Smooth muscle cell (in vitro differentiated cells): ENCODE measurements at regions not wholly inside any gene's neighbourhood (a gene's known extent, or its start where the extent isn't known, plus 50 kb on each side); places are given as distances from the start of the nearest gene placed in this dataset.

Experiments used
- DNase-seq: peaks from one replicate; lab custom pipeline; 2025; ENCODE audit not compliant: unreplicated experiment; lab: John Stamatoyannopoulos, UW
- H2AFZ ChIP-seq: fragments of 200-600 bp; sonication (generic); 2 replicates; pipeline ENCODE4 v1.6.0; 2016; ENCODE audit warnings: antibody characterized with exemption, low read depth, mild to moderate bottlenecking
- H3F3A ChIP-seq: fragments of 200-600 bp; sonication (generic); 2 replicates; pipeline ENCODE4 v1.6.0; 2017; ENCODE audit warnings: antibody characterized with exemption, low read depth
- H3K27ac ChIP-seq: fragments of 200-600 bp; sonication (generic); 2 replicates; pipeline ENCODE4 v1.5.1; 2016; ENCODE audit warnings: low read depth, mild to moderate bottlenecking
- H3K27me3 ChIP-seq: fragments of 200-600 bp; sonication (generic); 2 replicates; pipeline ENCODE4 v1.6.1; 2016; ENCODE audit warnings: low read depth, mild to moderate bottlenecking
- H3K36me3 ChIP-seq: fragments of 200-600 bp; sonication (generic); 2 replicates; pipeline ENCODE4 v1.5.1; 2016; ENCODE audit warnings: low read depth
- H3K4me1 ChIP-seq: fragments of 200-600 bp; sonication (generic); 2 replicates; pipeline ENCODE4 v1.5.1; 2016; ENCODE audit warnings: low read depth
- H3K4me2 ChIP-seq: fragments of 200-600 bp; sonication (generic); 2 replicates; pipeline ENCODE4 v1.6.0; 2016; ENCODE audit warnings: mild to moderate bottlenecking
- H3K4me3 ChIP-seq: fragments of 200-600 bp; sonication (generic); 2 replicates; pipeline ENCODE4 v1.5.1; 2016; ENCODE audit warnings: mild to moderate bottlenecking
- H3K79me2 ChIP-seq: fragments of 200-600 bp; sonication (generic); 2 replicates; pipeline ENCODE4 v1.6.0; 2016; ENCODE audit warnings: low read depth, mild to moderate bottlenecking
- H3K9ac ChIP-seq: fragments of 200-600 bp; sonication (generic); 2 replicates; pipeline ENCODE4 v1.6.0; 2016; ENCODE audit warnings: low read depth
- H3K9me3 ChIP-seq: fragments of 200-600 bp; sonication (generic); replicated peaks from 2 replicates; pipeline ENCODE4 v1.5.1; 2016; ENCODE audit warnings: low read depth
- H4K20me1 ChIP-seq: fragments of 200-600 bp; sonication (generic); 2 replicates; pipeline ENCODE4 v1.6.0; 2016; ENCODE audit warnings: low read depth
- CTCF ChIP-seq: fragments of 200-600 bp; sonication (generic); IDR thresholded peaks from 2 replicates; pipeline ENCODE4 v1.5.1; 2017; ENCODE audit warnings: borderline replicate concordance, mild to moderate bottlenecking, antibody characterized with exemption; ENCODE audit not compliant: insufficient read depth, poor library complexity, severe bottlenecking
- WGBS: methylation state at CpG from one replicate; pipeline ENCODE4 v1.1.7; 2016; ENCODE audit warnings: low lambda C conversion rate; 5-methylcytosine and 5-hydroxymethylcytosine counted together

GRCh38 chr5:51214746-51215145, 168.5 kb upstream of the ISL1 start:
- H3K79me2 ChIP-seq = no peaks in the 10 kb centered on the region
- no peak for DNase-seq
- H3K9ac ChIP-seq = no peak overlapping the region
- no peak overlapping the region for H3K27ac ChIP-seq
- no peak overlapping the region for H3K4me2 ChIP-seq
- no peaks in the 10 kb centered on the region for H3K9me3 ChIP-seq
- no peaks in the 10 kb centered on the region for H3K27me3 ChIP-seq
- WGBS = 73% methylated on average over 1 of the region's 1 CpG
- H3F3A ChIP-seq = no peaks in the 10 kb centered on the region
- no peaks in the 10 kb centered on the region for H3K4me1 ChIP-seq
- no peak for TF ChIP-seq CTCF
- no peak overlapping the region for H3K4me3 ChIP-seq
- H4K20me1 ChIP-seq = no peaks in the 10 kb centered on the region
- no peak overlapping the region for H2AFZ ChIP-seq
- H3K36me3 ChIP-seq = no peaks in the 10 kb centered on the region

GRCh38 chr5:51225789-51226742, 157.2 kb upstream of the ISL1 start:
- no peak overlapping the region for H3K4me3 ChIP-seq
- H3K27me3 ChIP-seq = peaks cover 5% of the 10 kb centered on the region
- DNase-seq = no peak
- H3K4me1 ChIP-seq = peaks cover 24% of the 10 kb centered on the region
- H3K9me3 ChIP-seq = peaks cover 7% of the 10 kb centered on the region
- H3K27ac ChIP-seq = peak overlapping the region; percentile 26
- no peaks in the 10 kb centered on the region for H3K36me3 ChIP-seq
- TF ChIP-seq CTCF = no peak
- H3K4me2 ChIP-seq = no peak overlapping the region
- H3K79me2 ChIP-seq = no peaks in the 10 kb centered on the region
- H3F3A ChIP-seq = no peaks in the 10 kb centered on the region
- H2AFZ ChIP-seq = no peak overlapping the region
- no peaks in the 10 kb centered on the region for H4K20me1 ChIP-seq
- H3K9ac ChIP-seq = no peak overlapping the region
- WGBS = 8% methylated on average over 4 of the region's 4 CpGs

GRCh38 chr5:51227963-51228470, 155.2 kb upstream of the ISL1 start:
- no peak overlapping the region for H3K4me3 ChIP-seq
- H3K27ac ChIP-seq = no peak overlapping the region
- no peaks in the 10 kb centered on the region for H3K79me2 ChIP-seq
- no peaks in the 10 kb centered on the region for H4K20me1 ChIP-seq
- no peak overlapping the region for H3K9ac ChIP-seq
- no peak overlapping the region for H3K4me2 ChIP-seq
- WGBS = 57% methylated on average over 5 of the region's 5 CpGs
- no peaks in the 10 kb centered on the region for H3F3A ChIP-seq
- TF ChIP-seq CTCF = no peak
- H3K36me3 ChIP-seq = no peaks in the 10 kb centered on the region
- H2AFZ ChIP-seq = no peak overlapping the region
- H3K9me3 ChIP-seq = peaks cover 7% of the 10 kb centered on the region
- H3K4me1 ChIP-seq = peaks cover 24% of the 10 kb centered on the region
- peaks cover 5% of the 10 kb centered on the region for H3K27me3 ChIP-seq
- no peak for DNase-seq
